Ishikawa (cell line): ENCODE measurements at regions not wholly inside any gene's neighbourhood (a gene's known extent, or its start where the extent isn't known, plus 50 kb on each side); places are given as distances from the start of the nearest gene placed in this dataset.

Experiments
- CEBPB ChIP-seq: IDR thresholded peaks from 2 replicates; pipeline ENCODE4 v1.6.1; 2012
- CREB1 ChIP-seq: IDR thresholded peaks from 2 replicates; pipeline ENCODE4 v1.6.1; 2012; ENCODE audit warnings: low read depth
- EGR1 ChIP-seq: IDR thresholded peaks from 2 replicates; pipeline ENCODE4 v1.6.1; 2012
- EP300 ChIP-seq: IDR thresholded peaks from 2 replicates; pipeline ENCODE4 v1.6.1; 2012; ENCODE audit warnings: borderline replicate concordance
- FOXM1 ChIP-seq: IDR thresholded peaks from 2 replicates; pipeline ENCODE4 v1.6.1; 2012; ENCODE audit warnings: low read depth, borderline replicate concordance
- NFIC ChIP-seq: IDR thresholded peaks from 2 replicates; pipeline ENCODE4 v1.6.1; 2012
- RAD21 ChIP-seq: IDR thresholded peaks from 2 replicates; pipeline ENCODE4 v1.6.1; 2012; ENCODE audit warnings: low read depth
- TAF1 ChIP-seq: IDR thresholded peaks from 2 replicates; pipeline ENCODE4 v1.6.1; 2012; ENCODE audit warnings: low read depth, mild to moderate bottlenecking
- TCF12 ChIP-seq: IDR thresholded peaks from 2 replicates; pipeline ENCODE4 v1.6.1; 2012; ENCODE audit warnings: low read depth
- TEAD4 ChIP-seq: IDR thresholded peaks from 2 replicates; pipeline ENCODE4 v1.6.1; 2012
- YY1 ChIP-seq: IDR thresholded peaks from 2 replicates; pipeline ENCODE4 v1.6.1; 2012; ENCODE audit warnings: low read depth
- ZBTB7A ChIP-seq: IDR thresholded peaks from 2 replicates; pipeline ENCODE4 v1.6.1; 2012; ENCODE audit warnings: low read depth
- TF ChIP-seq, protein P1 (sequence below): IDR thresholded peaks from 2 replicates; pipeline ENCODE4 v1.6.1; 2012; ENCODE audit warnings: low read depth, mild to moderate bottlenecking
- TF ChIP-seq, protein P2 (sequence below): IDR thresholded peaks from 2 replicates; pipeline ENCODE4 v1.6.1; 2012
- TF ChIP-seq, protein P3 (sequence below): IDR thresholded peaks from 2 replicates; pipeline ENCODE4 v1.6.1; 2012

DNA sequence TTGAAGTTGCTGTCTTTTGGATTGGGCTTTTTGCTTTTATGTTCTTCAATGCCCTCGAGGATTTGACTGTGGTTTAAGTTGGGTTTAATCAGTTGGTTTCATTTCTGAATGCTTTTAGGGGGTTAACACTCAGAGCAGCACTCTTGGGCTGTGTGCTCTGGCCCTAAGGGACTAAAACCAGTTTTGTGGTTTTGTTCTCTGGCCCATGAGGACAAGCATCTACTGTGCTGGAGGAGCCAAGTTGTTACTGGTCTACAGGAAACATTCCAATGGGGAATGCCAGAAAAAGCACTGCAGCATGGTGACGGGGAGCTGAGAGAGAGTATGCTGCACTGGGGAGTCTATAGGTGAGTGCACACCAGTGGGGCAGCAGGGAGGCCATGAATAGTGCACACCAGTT is 596.9 kb downstream of the ZBBX start:
- no peak for TF ChIP-seq EP300
- TF ChIP-seq TCF12, result no peak
- no peak for TF ChIP-seq YY1
- no peak for TF ChIP-seq RAD21
- TF ChIP-seq, protein P1, sequence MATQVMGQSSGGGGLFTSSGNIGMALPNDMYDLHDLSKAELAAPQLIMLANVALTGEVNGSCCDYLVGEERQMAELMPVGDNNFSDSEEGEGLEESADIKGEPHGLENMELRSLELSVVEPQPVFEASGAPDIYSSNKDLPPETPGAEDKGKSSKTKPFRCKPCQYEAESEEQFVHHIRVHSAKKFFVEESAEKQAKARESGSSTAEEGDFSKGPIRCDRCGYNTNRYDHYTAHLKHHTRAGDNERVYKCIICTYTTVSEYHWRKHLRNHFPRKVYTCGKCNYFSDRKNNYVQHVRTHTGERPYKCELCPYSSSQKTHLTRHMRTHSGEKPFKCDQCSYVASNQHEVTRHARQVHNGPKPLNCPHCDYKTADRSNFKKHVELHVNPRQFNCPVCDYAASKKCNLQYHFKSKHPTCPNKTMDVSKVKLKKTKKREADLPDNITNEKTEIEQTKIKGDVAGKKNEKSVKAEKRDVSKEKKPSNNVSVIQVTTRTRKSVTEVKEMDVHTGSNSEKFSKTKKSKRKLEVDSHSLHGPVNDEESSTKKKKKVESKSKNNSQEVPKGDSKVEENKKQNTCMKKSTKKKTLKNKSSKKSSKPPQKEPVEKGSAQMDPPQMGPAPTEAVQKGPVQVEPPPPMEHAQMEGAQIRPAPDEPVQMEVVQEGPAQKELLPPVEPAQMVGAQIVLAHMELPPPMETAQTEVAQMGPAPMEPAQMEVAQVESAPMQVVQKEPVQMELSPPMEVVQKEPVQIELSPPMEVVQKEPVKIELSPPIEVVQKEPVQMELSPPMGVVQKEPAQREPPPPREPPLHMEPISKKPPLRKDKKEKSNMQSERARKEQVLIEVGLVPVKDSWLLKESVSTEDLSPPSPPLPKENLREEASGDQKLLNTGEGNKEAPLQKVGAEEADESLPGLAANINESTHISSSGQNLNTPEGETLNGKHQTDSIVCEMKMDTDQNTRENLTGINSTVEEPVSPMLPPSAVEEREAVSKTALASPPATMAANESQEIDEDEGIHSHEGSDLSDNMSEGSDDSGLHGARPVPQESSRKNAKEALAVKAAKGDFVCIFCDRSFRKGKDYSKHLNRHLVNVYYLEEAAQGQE, result no peak
- TF ChIP-seq TEAD4, result no peak
- no peak for TF ChIP-seq CREB1

DNA sequence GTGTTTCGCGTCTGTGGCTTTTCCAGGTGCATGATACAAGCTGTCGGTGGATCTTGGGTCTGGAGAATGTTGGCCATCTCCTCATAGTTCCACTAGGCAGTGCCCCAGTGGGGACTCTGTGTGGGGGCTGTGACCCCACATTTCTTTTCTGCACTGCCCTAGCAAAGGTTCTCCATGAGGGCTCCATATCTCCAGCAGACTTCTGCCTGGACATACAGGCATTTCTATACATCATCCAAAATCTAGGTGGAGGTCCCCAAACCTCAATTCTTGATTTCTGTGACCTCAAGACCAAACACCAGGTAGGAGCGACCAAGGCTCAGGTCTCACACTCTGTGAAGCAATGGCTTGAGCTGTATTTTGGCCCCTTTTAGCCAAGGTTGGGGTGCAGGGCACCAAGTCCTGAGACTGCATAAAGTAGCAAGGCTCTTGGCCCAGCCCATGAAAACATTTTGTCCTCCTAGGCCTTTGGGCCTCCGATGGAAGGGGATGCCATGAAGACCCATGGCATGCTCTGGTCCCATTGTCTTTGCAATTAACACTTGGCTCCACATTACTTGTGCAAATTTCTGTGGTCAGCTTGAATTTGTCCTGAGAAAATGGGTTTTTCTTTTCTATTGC is 615.3 kb downstream of the ZBBX start:
- TF ChIP-seq, protein P2, sequence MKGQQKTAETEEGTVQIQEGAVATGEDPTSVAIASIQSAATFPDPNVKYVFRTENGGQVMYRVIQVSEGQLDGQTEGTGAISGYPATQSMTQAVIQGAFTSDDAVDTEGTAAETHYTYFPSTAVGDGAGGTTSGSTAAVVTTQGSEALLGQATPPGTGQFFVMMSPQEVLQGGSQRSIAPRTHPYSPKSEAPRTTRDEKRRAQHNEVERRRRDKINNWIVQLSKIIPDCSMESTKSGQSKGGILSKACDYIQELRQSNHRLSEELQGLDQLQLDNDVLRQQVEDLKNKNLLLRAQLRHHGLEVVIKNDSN, result no peak
- TF ChIP-seq, protein P3, sequence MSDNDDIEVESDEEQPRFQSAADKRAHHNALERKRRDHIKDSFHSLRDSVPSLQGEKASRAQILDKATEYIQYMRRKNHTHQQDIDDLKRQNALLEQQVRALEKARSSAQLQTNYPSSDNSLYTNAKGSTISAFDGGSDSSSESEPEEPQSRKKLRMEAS, result no peak
- TF ChIP-seq CREB1, result no peak
- no peak for TF ChIP-seq RAD21
- no peak for TF ChIP-seq CEBPB
- no peak for TF ChIP-seq ZBTB7A
- TF ChIP-seq YY1, result no peak
- no peak for TF ChIP-seq TCF12
- TF ChIP-seq FOXM1, result no peak
- TF ChIP-seq, protein P1, result no peak
- no peak for TF ChIP-seq TEAD4
- no peak for TF ChIP-seq EP300
- TF ChIP-seq NFIC, result no peak
- no peak for TF ChIP-seq EGR1
- no peak for TF ChIP-seq TAF1

DNA sequence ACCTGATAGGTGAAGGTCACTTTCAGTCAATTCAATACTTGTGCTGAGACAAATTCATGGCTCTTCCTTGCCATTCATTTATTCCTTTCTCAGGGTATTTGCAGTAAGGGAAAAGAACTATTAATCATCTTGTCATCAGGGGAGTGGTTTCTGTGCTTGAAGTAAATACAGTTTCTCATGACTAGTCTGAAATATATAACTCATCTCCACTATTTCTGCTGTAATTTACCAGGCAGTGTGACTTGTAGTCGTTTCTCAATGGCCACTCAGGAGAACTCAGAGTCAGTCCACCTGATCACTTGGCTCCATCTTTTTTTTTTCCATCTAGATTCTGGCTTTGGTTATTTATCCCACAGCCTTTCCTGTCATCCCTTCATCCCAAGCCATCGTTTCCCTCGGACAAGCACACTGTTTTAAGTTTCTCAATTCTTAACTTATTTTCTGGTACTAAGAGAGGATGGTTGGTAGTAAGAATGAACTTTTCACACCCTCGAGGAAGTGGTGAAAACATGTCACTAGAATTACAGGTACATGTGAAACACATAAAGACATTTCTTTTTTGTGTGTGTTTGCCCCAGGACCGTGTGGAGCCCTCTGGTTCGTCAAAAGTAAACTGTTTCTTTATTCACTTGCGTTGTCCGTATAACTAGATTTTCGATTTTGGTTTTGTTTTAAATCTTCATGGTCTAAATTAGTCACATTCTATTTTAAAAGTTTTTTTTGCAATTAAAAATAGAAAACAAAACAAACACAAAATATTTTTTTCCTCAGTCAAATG is 620.2 kb downstream of the ZBBX start:
- TF ChIP-seq EGR1 (no peak), ZBTB7A (no peak), YY1 (no peak), EP300 (no peak), TAF1 (no peak), FOXM1 (no peak), NFIC (no peak), TEAD4 (no peak), CEBPB (no peak), TCF12 (no peak), CREB1 (no peak), RAD21 (no peak)
- TF ChIP-seq, protein P1, result no peak
- TF ChIP-seq, protein P3, result no peak
- TF ChIP-seq, protein P2, result no peak

DNA sequence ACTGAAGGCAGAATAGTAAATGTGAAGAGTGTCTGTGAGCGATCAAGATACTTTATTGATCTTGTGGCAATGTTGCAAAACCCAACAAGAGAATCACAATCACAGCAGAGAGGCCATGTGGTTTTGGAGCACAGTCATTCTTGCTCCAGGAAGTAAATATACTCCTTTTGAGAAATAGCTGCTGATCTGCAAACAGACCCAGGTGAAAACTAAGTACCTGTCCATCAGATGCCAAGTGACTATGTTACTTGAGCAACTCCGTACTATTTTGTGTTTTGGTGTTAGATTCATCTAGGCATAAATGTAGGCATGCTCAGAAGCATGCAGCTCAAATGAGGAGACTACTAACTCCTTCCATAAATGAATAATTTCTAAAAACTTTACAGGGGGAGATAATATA is 627.9 kb downstream of the ZBBX start:
- TF ChIP-seq TAF1, result no peak
- TF ChIP-seq, protein P3, result no peak
- TF ChIP-seq NFIC, result no peak
- no peak for TF ChIP-seq CEBPB
- TF ChIP-seq YY1, result no peak
- no peak for TF ChIP-seq FOXM1
- TF ChIP-seq EP300, result no peak
- no peak for TF ChIP-seq TCF12
- no peak for TF ChIP-seq EGR1
- no peak for TF ChIP-seq ZBTB7A
- no peak for TF ChIP-seq TEAD4
- TF ChIP-seq CREB1, result no peak
- TF ChIP-seq, protein P2, result no peak
- no peak for TF ChIP-seq RAD21
- TF ChIP-seq, protein P1, result no peak
